ENCODE measurements at regions not wholly inside any gene's neighbourhood (a gene's known extent, or its start where the extent isn't known, plus 50 kb on each side); places are given as distances from the start of the nearest gene placed in this dataset.

DNA sequence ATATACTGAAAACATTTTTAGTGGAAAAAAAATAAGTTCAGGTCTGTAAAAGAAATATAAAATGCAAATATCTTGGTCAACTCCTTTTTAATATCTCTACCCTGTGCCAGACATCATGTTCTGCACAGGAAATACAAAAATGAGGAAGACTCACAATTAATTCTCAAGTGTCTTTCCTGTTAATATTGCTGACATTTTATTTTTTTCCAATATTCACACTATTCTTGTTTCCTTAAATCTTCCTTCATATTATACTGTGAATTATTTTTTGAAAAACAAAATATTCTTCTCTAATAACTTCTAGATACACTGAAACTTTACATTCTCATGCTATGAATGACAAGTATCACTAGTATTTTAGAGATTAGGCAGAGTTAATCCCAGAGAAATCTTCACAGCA, 334.7 kb upstream of the FTMT start:
- TF ChIP-seq, protein P1, sequence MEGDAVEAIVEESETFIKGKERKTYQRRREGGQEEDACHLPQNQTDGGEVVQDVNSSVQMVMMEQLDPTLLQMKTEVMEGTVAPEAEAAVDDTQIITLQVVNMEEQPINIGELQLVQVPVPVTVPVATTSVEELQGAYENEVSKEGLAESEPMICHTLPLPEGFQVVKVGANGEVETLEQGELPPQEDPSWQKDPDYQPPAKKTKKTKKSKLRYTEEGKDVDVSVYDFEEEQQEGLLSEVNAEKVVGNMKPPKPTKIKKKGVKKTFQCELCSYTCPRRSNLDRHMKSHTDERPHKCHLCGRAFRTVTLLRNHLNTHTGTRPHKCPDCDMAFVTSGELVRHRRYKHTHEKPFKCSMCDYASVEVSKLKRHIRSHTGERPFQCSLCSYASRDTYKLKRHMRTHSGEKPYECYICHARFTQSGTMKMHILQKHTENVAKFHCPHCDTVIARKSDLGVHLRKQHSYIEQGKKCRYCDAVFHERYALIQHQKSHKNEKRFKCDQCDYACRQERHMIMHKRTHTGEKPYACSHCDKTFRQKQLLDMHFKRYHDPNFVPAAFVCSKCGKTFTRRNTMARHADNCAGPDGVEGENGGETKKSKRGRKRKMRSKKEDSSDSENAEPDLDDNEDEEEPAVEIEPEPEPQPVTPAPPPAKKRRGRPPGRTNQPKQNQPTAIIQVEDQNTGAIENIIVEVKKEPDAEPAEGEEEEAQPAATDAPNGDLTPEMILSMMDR (IDR thresholded peaks at IDR 0.05) = no peak
- TF ChIP-seq POLR2A (IDR thresholded peaks at IDR 0.05) = no peak
- no peak overlapping the region for H3K4me3 ChIP-seq
- H3K4me1 ChIP-seq = no peaks in the 10 kb centered on the region
- DNase-seq (no peak), ATAC-seq (no peak)
- H3K27me3 ChIP-seq = no peaks in the 10 kb centered on the region
- H3K9me3 ChIP-seq = no peaks in the 10 kb centered on the region
- intact Hi-C loops (cut with DNase I) = no loop called here
- no peak overlapping the region for H3K27ac ChIP-seq
- H3K36me3 ChIP-seq = no peaks in the 10 kb centered on the region

DNA sequence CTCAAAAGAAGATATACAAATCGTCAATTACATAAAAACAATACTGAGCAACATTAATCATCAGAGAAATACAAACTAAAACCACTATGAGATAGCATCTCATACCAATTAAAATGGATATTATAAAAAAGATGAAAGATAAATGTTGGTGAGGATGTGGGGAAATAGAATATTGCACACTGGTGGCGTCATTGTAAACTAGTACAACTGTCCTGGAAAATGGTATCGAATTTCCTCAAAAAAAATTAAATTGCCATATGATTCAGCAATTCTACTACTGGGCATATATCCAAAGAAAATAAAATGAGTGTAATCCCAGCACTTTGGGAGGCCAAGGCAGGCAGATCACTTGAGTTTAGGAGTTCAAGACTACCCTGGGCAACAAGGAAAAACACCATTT, 326.0 kb upstream of the FTMT start:
- Histone ChIP-seq H3K36me3 (no peaks in the 10 kb centered on the region), H3K27ac (no peak overlapping the region), H3K4me1 (no peaks in the 10 kb centered on the region), H3K27me3 (no peaks in the 10 kb centered on the region), H3K4me3 (no peak overlapping the region), H3K9me3 (peaks cover 0 to 19% (median 0%) of the 10 kb centered on the region in 12 donors)
- DNase-seq = no peak
- TF ChIP-seq, protein P1 (IDR thresholded peaks at IDR 0.05) = no peak
- no peak for TF ChIP-seq POLR2A (IDR thresholded peaks at IDR 0.05)
- WGBS, 4 donors = 77 to 87% (median 79%) methylated on average over 3 of the region's 3 CpGs
- ATAC-seq = no peak
- intact Hi-C loops (cut with DNase I) = no loop called here

DNA sequence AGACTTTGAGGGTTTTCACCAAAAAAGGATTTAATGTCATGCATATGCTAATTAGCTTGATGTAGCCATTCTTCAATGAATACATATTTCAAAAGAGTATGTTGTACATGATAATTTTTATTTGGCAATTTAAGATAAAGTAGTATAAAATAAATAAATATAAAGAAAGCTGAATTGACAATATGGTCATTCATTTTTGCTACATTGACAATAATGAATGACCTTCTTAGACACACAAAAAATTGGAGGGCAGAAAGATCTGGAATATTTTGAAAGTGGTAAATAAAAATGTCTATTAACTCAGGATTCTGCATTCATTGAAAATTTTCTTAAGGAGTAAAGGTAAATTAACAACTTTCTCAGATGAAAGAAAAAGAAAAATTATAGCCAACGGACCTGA, 324.8 kb upstream of the FTMT start:
- DNase-seq (no peak), ATAC-seq (no peak)
- H3K4me1 ChIP-seq = no peaks in the 10 kb centered on the region
- no peaks in the 10 kb centered on the region for H3K36me3 ChIP-seq
- H3K27me3 ChIP-seq = no peaks in the 10 kb centered on the region
- WGBS, 4 donors = 65 to 82% (median 75%) methylated on average over 1 of the region's 1 CpG
- H3K4me3 ChIP-seq = no peak overlapping the region
- no peak overlapping the region for H3K27ac ChIP-seq
- peaks cover 0 to 19% (median 0%) of the 10 kb centered on the region in 12 donors for H3K9me3 ChIP-seq
- intact Hi-C loops (cut with DNase I) = no loop called here
- TF ChIP-seq, protein P1 (IDR thresholded peaks at IDR 0.05) = no peak
- no peak for TF ChIP-seq POLR2A (IDR thresholded peaks at IDR 0.05)

DNA sequence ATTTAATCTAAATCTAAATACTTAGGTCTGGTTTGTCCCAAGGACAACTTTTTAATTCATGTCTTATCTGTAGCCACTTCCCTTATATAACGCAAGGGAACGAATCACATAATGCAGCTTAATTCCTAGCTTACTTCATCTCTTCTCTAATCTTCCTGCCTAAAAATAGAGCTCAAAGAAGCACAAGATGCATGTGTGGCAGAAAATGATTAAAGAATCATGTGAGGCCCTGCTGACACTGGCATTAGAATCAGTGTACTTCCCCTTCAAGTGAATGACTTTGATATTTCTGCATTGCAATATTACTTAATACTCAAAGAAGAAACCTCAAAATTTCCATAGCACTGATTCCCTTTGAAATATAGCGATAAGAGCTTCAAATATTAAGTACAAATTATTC, 317.9 kb upstream of the FTMT start:
- H3K27ac ChIP-seq = peak overlapping the region in 7 of 12 donors; percentile 19 to 74 (median 59)
- 27 to 34% (median 33%) methylated on average over 3 of the region's 3 CpGs for WGBS, 4 donors
- intact Hi-C loops (cut with DNase I) = no loop called here
- H3K4me3 ChIP-seq = no peak overlapping the region
- peaks cover 0 to 5% (median 0%) of the 10 kb centered on the region in 12 donors for H3K4me1 ChIP-seq
- peaks cover 0 to 4% (median 0%) of the 10 kb centered on the region in 12 donors for H3K9me3 ChIP-seq
- TF ChIP-seq, protein P1 (IDR thresholded peaks at IDR 0.05) = no peak
- no peak for TF ChIP-seq POLR2A (IDR thresholded peaks at IDR 0.05)
- DNase-seq (no peak), ATAC-seq (peak; percentile 69 to 85 (median 78))
- H3K36me3 ChIP-seq = no peaks in the 10 kb centered on the region
- H3K27me3 ChIP-seq = no peaks in the 10 kb centered on the region

All from heart left ventricle (tissue), 16 donors.